ENCODE measurements at regions not wholly inside any gene's neighbourhood (a gene's known extent, or its start where the extent isn't known, plus 50 kb on each side); places are given as distances from the start of the nearest gene placed in this dataset.

- Histone ChIP-seq H3K9ac (ENCODE audit: insufficient read depth, low read depth, low read length) (no peak overlapping the region), H3K4me3 (replicated peaks in 1 of 3; ENCODE audit: insufficient read depth in 1 of 3, low read depth in 2 of 3, low read length in 3 of 3) (no peak overlapping the region), H3K4me1 (ENCODE audit: insufficient read depth, low read length) (peaks cover 78% of the 10 kb centered on the region), H2AFZ (ENCODE audit: low read length) (no peak overlapping the region), H4K20me1 (ENCODE audit: insufficient read depth, low read length) (no peaks in the 10 kb centered on the region; the same call in 1 of the 2 replicates), H3K27ac (ENCODE audit: extremely low read length, insufficient read depth, low read length) (no peak overlapping the region), H3K4me2 (ENCODE audit: low read depth, low read length) (no peak overlapping the region), H3K9me3 (ENCODE audit: low read length) (no peaks in the 10 kb centered on the region), H3K36me3 (replicated peaks in 1 of 2; ENCODE audit: control insufficient read depth in 1 of 2, insufficient read depth in 2 of 2, low read length in 2 of 2) (no peaks in the 10 kb centered on the region), H3K27me3 (ENCODE audit: control insufficient read depth in 1 of 2, insufficient read depth in 2 of 2, low read length in 2 of 2) (peaks cover 0 to 14% of the 10 kb centered on the region in 2 experiments; a peak in 1 of 5 replicates), H3K79me2 (ENCODE audit: insufficient read depth, low read length) (no peaks in the 10 kb centered on the region)
- 62% methylated on average over 9 of the region's 9 CpGs for WGBS (ENCODE audit: low lambda C conversion rate)
- no peak for TF ChIP-seq SMAD1 (CRISPR knock-in tag; IDR thresholded peaks at IDR 0.05; ENCODE audit: borderline replicate concordance, low read depth)
- TF ChIP-seq GRHL1 (CRISPR knock-in tag; conservative IDR thresholded peaks at IDR 0.05), result no peak
- TF ChIP-seq MAFK (conservative IDR thresholded peaks at IDR 0.05 in 1 of 2, IDR thresholded peaks at IDR 0.05 in 1 of 2; ENCODE audit: low read length in 2 of 2), result peak in 1 of 2 experiments; percentile 36; a peak in 1 of 4 replicates
- TF ChIP-seq ZFP62 (CRISPR knock-in tag; IDR thresholded peaks at IDR 0.05), result no peak
- peak; percentile 46; the same call in 1 of the 2 replicates for TF ChIP-seq NFE2L2 (IDR thresholded peaks at IDR 0.05; ENCODE audit: low read length)
- no peak for TF ChIP-seq ZNF550 (CRISPR knock-in tag; IDR thresholded peaks at IDR 0.05; ENCODE audit: borderline replicate concordance)
- intact Hi-C loops (cut with micrococcal nuclease; ENCODE audit: unreplicated experiment) (no loop called here), in situ Hi-C loops (cut with HindIII; ENCODE audit: extremely low pct_ligation_motif_present, low pct_unique_long_range_greater_than_20kb) (no loop called here)
- FAIRE-seq (no peak), ATAC-seq (no peak), DNase-seq (ENCODE audit: low spot score) (no peak)
- BruUV-seq (replicated peaks), result no TSS peak
- CTCF ChIA-PET (ENCODE audit: low intra/inter-chr PET ratio, low total read pairs), result no interaction called here
- POLR2A ChIA-PET, result no interaction called here
Observed at GRCh38 chr2:120939595-120940318, 204.1 kb downstream of the GLI2 start.

GRCh38 chr2:120940319-120940696 is 204.6 kb downstream of the GLI2 start:
- ChIA-PET POLR2A (no interaction called here), CTCF (ENCODE audit: low intra/inter-chr PET ratio, low total read pairs) (no interaction called here)
- ATAC-seq (no peak), DNase-seq (ENCODE audit: low spot score) (no peak), FAIRE-seq (no peak)
- BruUV-seq (replicated peaks), result no TSS peak
- Histone ChIP-seq H3K36me3 (replicated peaks in 1 of 2; ENCODE audit: control insufficient read depth in 1 of 2, insufficient read depth in 2 of 2, low read length in 2 of 2) (no peaks in the 10 kb centered on the region), H2AFZ (ENCODE audit: low read length) (no peak overlapping the region), H3K27me3 (ENCODE audit: control insufficient read depth in 1 of 2, insufficient read depth in 2 of 2, low read length in 2 of 2) (peaks cover 4 to 17% of the 10 kb centered on the region in 2 experiments; a peak in 1 of 5 replicates), H3K9ac (ENCODE audit: insufficient read depth, low read depth, low read length) (no peak overlapping the region), H3K79me2 (ENCODE audit: insufficient read depth, low read length) (no peaks in the 10 kb centered on the region), H3K9me3 (ENCODE audit: low read length) (no peaks in the 10 kb centered on the region), H3K27ac (ENCODE audit: extremely low read length, insufficient read depth, low read length) (no peak overlapping the region), H3K4me2 (ENCODE audit: low read depth, low read length) (no peak overlapping the region), H3K4me1 (ENCODE audit: insufficient read depth, low read length) (peaks cover 73% of the 10 kb centered on the region), H3K4me3 (replicated peaks in 1 of 3; ENCODE audit: insufficient read depth in 1 of 3, low read depth in 2 of 3, low read length in 3 of 3) (no peak overlapping the region), H4K20me1 (ENCODE audit: insufficient read depth, low read length) (no peaks in the 10 kb centered on the region; the same call in 1 of the 2 replicates)
- intact Hi-C loops (cut with micrococcal nuclease; ENCODE audit: unreplicated experiment) (no loop called here), in situ Hi-C loops (cut with HindIII; ENCODE audit: extremely low pct_ligation_motif_present, low pct_unique_long_range_greater_than_20kb) (no loop called here)
- 75% methylated on average over 1 of the region's 1 CpG for WGBS (ENCODE audit: low lambda C conversion rate)
- no peak for TF ChIP-seq ZNF264 (CRISPR knock-in tag; IDR thresholded peaks at IDR 0.05)
- TF ChIP-seq ZFP36 (IDR thresholded peaks at IDR 0.05; ENCODE audit: borderline replicate concordance, low read depth, low read length, partially characterized antibody), result peak; percentile 80

All from HepG2 (cell line).